DMS114 treated with DMSO at 0.1 percent for 48 hours (cell line): ENCODE measurements at regions not wholly inside any gene's neighbourhood (a gene's known extent, or its start where the extent isn't known, plus 50 kb on each side); places are given as distances from the start of the nearest gene placed in this dataset.
A peak's percentile ranks its signal among the peaks of the same experiment; 100 is the strongest.

Source experiments
- DNase-seq: peaks from one replicate; lab custom pipeline; 2025; ENCODE audit not compliant: unreplicated experiment; lab: John Stamatoyannopoulos, UW

DNA sequence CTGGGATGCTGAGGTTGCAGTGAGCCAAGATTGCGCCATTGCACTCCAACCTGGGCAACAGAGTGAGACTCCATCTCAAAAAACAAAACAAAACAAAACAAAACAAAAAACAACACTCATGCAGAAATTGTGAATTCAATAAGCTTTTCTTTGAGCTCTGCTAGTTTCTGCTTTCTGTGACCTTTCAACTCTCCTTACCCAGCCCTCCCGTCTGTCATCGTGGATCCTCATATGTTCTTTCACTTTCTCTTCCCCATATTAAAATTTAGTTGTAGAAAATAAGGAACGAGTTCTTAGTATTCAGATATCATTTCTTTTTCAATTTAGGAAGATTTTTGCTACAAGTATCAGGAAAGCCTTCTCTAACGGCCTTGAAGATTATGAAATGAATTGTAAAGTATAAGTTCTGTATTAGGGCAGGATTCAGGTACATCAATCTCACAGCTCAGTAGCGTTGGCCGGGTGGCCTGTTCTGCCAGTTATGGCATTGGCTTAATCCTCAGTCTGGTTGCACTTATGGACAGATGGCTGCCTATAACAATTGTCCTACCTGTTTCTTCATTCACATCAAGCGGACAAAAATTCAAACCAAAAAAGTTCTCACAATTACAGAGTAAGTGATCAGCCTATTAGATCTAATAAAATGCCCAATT lies 1167.0 kb downstream of the SORCS3 start:
- DNase-seq = no peak

DNA sequence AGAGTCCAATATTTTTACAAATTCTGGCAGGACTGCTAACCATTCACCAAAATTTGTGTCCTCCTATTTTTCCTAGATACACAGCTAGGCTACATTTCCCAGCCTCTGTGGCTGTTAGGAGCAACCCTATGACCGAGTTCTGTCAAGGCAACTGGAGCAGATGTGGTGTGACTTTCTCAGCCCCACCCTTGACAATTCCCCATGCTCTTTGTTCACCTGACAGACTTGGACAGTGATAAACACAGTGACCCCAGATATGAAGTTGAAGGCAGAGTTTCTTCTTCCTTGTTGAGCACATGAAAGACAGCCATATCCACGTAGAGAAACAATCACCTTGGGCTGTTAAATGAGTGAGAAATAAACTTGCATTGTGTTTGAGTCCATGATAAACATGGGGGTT lies 1162.1 kb downstream of the SORCS3 start:
- DNase-seq = no peak

DNA sequence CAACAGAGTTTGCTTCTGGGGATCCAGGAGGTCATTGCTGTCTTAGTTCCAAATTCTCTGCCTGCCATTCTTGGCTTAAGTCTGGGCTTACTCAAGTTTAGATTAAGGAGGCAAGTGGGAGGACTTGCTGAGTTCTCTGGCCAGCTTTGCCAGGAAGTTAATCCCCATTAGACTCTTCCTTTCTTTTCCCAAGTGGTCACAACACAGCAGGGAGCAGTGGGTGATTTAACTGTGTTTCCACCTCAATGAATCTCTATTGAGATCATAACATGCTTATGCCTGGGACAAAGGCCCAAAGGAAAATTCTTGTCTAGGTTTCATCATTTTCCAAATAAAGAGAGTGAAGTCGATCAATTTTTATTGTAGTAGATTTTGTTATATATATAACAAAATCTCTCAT lies 1159.6 kb downstream of the SORCS3 start:
- DNase-seq = no peak

DNA sequence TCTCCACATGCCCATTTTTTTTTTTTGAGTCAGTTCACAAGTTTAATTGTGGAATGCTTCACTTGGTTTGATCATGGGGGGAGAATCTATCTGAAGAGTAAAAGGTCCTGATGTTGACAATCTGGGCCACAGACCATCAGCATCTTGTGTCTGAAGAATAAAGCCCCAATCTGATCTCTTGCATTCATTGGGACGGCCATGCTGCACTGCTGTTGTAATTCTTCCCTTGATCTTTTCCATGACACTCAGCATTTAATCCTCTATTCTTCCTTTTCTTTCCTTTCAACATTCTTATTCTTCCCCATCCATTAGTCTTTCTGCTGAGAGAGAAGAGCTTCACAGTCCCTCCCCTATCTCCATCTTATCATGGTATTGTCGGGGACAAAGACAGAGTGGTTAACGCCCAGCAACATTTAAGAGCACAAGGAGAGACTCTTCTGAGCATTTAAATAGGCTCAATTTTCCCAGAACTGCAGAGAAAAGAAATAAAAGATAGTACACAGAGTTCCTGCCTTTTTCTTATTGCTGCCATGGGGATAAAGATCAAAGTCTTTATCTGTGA lies 1157.3 kb downstream of the SORCS3 start:
- no peak for DNase-seq

DNA sequence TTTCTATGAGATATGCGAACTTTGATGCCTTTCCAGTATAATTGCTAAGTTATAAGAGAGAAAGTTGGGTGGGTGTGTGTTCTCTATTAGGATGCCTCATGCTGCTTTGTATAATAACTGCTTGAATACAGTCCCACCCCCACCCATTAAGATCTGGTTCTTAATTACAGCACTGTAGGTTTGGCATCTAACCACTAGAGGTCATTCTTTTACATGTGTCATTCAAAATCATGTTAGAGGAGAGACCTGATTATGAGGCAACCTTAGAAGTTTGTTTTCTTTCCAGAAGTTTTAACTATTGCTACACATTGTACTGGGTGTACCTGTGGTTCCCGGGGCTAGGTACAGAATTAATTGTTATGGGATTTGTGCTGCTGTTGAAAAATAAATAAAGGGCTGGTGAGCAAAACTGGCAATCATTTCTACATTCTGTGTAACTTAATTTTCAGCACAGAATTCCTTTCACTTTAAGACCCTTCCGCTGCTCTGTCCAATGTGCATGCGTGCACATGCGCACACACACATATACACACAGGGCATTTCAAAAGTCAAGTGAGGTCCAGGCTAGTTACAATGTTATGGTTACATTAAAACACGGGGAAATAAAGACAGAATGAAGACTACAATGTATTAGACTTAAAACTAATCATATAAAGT lies 1156.3 kb downstream of the SORCS3 start:
- DNase-seq = peak; percentile 24

DNA sequence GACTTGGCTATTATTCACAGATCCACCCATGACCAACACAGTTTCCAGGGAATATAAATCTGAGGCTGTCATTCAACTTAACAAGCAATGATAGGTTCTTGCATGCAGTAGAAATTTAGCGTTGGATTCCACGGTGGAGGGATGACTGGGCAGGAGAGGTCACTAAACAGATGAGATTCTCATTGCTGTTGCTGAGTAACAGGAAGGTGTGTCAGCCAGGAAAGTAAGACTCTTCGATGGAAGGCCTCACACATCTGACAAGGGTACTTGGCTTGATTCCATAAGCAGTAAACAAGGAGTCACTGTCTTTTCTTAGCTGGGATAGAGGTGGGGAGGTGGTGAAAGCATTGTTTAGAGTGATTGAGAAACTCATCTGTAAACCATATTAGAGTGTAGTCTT lies 1152.0 kb downstream of the SORCS3 start:
- no peak for DNase-seq

DNA sequence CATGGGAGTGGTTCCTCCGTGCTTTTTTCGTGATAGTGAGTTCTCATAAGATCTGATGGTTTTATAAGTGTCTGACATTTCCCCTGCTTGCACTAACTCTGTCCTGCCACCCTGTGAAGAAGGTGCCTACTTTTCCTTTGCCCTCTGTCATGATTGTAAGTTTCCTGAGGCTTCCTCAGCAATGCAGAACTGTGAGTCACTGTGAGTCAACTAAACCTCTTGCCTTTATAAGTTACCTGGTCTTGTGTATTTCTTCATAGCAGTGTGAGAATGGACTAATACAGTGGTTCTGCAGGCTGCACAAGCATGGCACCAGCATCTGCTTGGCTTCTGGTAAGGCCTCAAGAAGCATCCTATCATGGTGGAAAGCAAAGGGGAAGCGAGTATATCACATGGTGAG lies 1144.6 kb downstream of the SORCS3 start:
- no peak for DNase-seq

- no peak for DNase-seq
Measured at GRCh38 chr10:105783936-105784483, 1142.9 kb downstream of the SORCS3 start.

DNA sequence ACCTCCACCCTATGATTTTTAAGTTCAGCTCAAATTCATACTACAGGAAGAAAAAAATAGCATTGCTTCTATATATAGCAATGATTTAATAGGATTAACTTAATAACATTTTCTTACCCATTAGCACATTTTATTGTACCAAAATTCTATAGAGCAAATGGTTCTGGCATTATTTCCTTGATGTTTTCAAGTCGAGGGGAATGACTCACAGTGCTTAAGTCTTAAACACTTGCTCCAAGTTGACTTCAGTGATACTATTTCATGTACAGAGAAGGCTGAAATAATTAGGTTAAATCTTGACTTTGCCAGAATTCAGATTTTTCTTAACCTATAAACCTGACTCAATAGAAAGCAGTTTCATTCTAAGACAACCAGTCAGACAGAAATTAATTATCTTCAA lies 1133.8 kb downstream of the SORCS3 start:
- no peak for DNase-seq

- DNase-seq = no peak
Measured at GRCh38 chr10:105774351-105774750, 1133.3 kb downstream of the SORCS3 start.

DNA sequence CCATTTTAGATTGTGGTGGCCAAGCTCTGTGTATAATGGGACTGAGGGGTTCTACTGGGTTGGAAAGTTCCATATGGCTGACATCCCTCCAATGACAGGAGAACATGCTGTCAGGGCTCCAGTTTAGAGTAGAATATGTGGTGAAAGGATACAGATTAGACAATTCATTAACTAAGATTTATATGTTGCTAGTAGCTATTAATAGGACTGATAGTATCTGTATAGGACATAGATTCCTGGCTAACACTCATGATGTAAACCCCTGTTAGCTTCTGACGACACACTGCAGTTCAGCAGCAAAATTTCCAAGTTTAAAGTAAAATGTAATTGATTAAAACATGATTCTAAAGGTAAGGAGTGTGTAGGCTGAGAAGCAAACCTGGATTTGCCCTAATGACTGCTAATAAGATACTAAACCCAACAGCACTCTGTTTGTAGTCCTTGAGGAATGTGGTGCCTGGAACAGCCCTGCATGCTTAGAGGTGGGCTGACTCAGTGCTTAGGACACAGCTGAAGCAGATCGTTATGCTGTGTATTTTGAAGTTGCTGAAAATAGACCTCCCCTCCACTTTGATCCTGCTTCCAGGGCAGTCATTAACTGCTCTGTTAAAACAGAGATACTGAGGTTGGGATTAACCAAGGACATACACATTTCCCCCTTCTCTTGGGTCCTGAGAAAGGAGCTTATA lies 1129.6 kb downstream of the SORCS3 start:
- DNase-seq = no peak

GRCh38 chr10:105769248-105770184 lies 1128.4 kb downstream of the SORCS3 start:
- no peak for DNase-seq

DNA sequence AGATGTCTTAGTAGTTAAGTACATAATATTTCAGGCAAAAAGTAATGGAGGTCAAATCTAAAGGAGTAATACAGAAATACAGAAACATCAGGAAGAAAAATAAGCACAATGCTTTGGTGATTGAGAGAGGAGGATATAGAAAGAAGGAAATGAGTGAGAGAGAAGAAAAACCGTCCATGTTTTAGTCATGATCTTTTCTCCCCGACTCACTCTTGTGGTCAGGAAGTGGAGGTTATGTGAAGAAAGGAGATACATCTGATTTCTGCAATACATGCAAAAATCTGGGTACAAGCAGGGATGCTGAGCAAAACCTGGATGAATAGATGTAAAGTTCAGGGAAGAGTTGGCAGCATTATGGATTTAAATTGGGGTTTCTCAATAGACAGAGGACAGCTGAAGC lies 1122.5 kb downstream of the SORCS3 start:
- DNase-seq = no peak

- DNase-seq = no peak
Measured at GRCh38 chr10:105761576-105762260, 1120.6 kb downstream of the SORCS3 start.

GRCh38 chr10:105759669-105760068 lies 1118.6 kb downstream of the SORCS3 start:
- DNase-seq = no peak

- no peak for DNase-seq
Measured at GRCh38 chr10:105758209-105758998, 1117.3 kb downstream of the SORCS3 start.

DNA sequence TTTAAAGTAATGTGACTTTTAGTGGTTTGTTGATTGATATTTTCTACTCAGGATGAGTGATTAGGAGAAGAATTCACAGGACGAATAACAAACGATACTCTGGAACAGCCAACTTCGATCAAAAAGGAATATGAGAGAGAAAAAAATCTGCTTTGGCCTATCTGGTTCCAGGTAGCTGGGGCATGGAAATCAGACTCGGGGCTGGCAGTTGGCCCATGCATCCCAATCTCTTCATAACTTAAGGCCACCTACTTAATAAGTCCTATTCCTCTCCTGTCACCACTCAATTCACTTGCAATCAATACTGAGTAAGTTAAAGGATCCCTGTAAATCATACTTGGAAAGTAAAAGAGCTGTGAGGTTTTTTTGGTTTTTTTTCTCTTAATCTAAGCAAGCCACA lies 1116.2 kb downstream of the SORCS3 start:
- DNase-seq = no peak

DNA sequence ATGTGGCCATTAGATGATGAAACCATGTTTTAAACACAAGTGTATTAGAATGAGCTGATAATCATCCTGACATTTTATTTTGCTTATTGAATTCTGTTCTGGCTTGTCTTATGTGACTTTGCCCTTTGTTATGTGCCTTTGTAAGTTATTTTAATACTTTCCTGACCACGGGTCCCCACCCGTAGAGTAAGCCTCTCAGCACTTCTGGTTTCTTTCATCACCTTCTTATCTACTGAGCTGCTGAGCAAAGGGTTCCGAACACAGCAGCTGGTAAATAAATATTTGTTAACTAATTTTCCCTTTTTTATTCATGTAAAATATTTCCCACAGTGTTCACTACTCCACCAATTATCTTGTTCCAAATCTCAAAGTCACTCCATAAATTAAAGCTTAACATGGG lies 1115.3 kb downstream of the SORCS3 start:
- no peak for DNase-seq

- no peak for DNase-seq
Measured at GRCh38 chr10:105751688-105752087, 1110.6 kb downstream of the SORCS3 start.
